Gastrocnemius medialis (tissue), 4 donors: ENCODE measurements at regions not wholly inside any gene's neighbourhood (a gene's known extent, or its start where the extent isn't known, plus 50 kb on each side); places are given as distances from the start of the nearest gene placed in this dataset.

Source experiments
- ATAC-seq, 2 donors: fragments of 150-250 bp; one replicate each; pipeline ENCODE4 v1.9.1; 2016
- DNase-seq, 2 donors: peaks; one replicate each; pipeline ENCODE4 v3.0.0-alpha.2; 2019
- H3K27ac ChIP-seq, 4 donors: fragments of 200-600 bp; sonication (generic); 1 replicate in 1 of 4; 2 replicates in 3 of 4; pipeline ENCODE4 v1.5.1; 2016 to 2018; ENCODE audit warnings: mild to moderate bottlenecking in 2 of 4, moderate library complexity in 1 of 4
- H3K27me3 ChIP-seq, 3 donors: fragments of 200-600 bp; sonication (generic) in 2 of 3; 1 replicate in 1 of 3; 2 replicates in 2 of 3; pipeline versions ENCODE4 v1.5.1 to v1.6.0; 2016 to 2019; ENCODE audit warnings: mild to moderate bottlenecking in 1 of 3, moderate library complexity in 1 of 3
- H3K36me3 ChIP-seq, 2 donors: fragments of 200-600 bp; sonication (generic) in 1 of 2; one replicate each; pipeline ENCODE4 v1.5.1; 2017 to 2018
- H3K4me1 ChIP-seq, 2 donors: fragments of 200-600 bp; sonication (generic) in 1 of 2; one replicate each; pipeline ENCODE4 v1.5.1; 2016 to 2017; ENCODE audit warnings: mild to moderate bottlenecking in 2 of 2
- H3K4me3 ChIP-seq, 4 donors: fragments of 200-600 bp; sonication (generic) in 3 of 4; 1 replicate in 1 of 4; 2 replicates in 3 of 4; pipeline ENCODE4 v1.5.1; 2016 to 2019; ENCODE audit warnings: mild to moderate bottlenecking in 2 of 4
- H3K9me3 ChIP-seq, 3 donors: fragments of 200-600 bp; sonication (generic) in 2 of 3; 1 replicate in 1 of 3; 2 replicates in 2 of 3; pipeline ENCODE4 v1.5.1; 2016 to 2019
- CTCF ChIP-seq, 5 experiments: fragments of 450-650 bp in 3 of 5; fragments of 200-600 bp in 2 of 5; sonication (generic) in 2 of 5; IDR thresholded peaks in 4 of 5; conservative IDR thresholded peaks in 1 of 5; 1 replicate in 4 of 5; 2 replicates in 1 of 5; pipeline ENCODE4 v1.5.1; 2016 to 2019; ENCODE audit warnings: antibody characterized with exemption in 5 of 5, mild to moderate bottlenecking in 3 of 5, moderate library complexity in 3 of 5
- POLR2A ChIP-seq, 2 donors: fragments of 450-650 bp; IDR thresholded peaks; one replicate each; pipeline ENCODE4 v1.6.1; 2017; ENCODE audit warnings: antibody characterized with exemption in 2 of 2, mild to moderate bottlenecking in 2 of 2, moderate library complexity in 2 of 2
- in situ Hi-C, 4 donors: fragments of 200-750 bp; cut with MboI; loops; one replicate each; pipeline versions ENCODE4 v1.15.0 to v1.8.0; 2017; ENCODE audit warnings: low sequenced_read_pairs in 4 of 4
- intact Hi-C: fragments of 100-400 bp; cut with DNase I; formaldehyde crosslinking; loops from one replicate; pipeline ENCODE4 v1.15.1; 2023; ENCODE audit warnings: low total_unique reads

DNA sequence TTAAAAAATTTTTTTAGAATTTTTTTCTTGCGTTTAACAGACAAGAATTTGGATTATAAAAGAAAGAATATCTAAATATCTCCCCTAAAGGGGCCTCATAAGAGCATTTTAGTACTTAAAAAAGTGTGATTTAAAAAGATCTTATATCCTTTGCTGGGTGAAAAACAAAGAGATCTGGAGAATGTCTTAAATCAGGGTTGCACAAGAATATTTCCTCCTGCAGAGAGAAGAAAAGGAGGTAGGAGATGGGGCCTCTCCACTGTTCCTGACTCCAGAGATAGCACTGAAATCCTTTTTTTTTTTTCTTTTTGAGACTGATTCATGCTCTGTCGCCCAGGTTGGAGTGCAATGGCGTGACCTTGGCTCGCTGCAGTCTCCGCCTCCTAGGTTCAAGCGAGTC, 68.5 kb upstream of the OSR1 start:
- intact Hi-C loops (no loop called here), in situ Hi-C loops (no loop called here)
- Histone ChIP-seq H3K27me3 (no peaks in the 10 kb centered on the region), H3K27ac (no peak overlapping the region), H3K36me3 (no peaks in the 10 kb centered on the region), H3K4me1 (no peaks in the 10 kb centered on the region), H3K4me3 (no peak overlapping the region), H3K9me3 (no peaks in the 10 kb centered on the region)
- ATAC-seq (no peak), DNase-seq (no peak)
- TF ChIP-seq CTCF (IDR thresholded peaks at IDR 0.05 in 4 of 5, conservative IDR thresholded peaks at IDR 0.05 in 1 of 5), result no peak
- no peak for TF ChIP-seq POLR2A (IDR thresholded peaks at IDR 0.05)

DNA sequence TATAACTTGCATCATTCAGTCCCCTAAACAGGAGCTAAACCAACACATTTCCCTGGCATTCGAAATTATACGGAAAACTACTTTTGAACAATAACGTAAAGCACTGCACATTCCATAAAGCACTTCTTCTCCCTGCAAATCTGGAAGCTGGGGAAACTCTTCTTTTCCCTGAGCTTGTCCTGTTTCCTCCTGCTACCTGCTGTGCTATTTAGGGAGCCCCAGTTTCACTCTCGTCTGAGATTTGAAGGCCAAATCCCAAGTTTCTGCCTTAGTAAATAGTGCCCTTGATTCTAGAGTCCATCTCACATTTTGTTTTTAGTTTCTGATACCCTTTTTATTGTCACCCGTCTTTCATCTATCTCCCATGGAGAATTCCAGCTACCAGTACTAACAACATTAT, 67.7 kb upstream of the OSR1 start:
- intact Hi-C loops, result no loop called here
- Histone ChIP-seq H3K27ac (no peak overlapping the region), H3K27me3 (no peaks in the 10 kb centered on the region), H3K9me3 (no peaks in the 10 kb centered on the region), H3K4me3 (no peak overlapping the region), H3K4me1 (no peaks in the 10 kb centered on the region), H3K36me3 (no peaks in the 10 kb centered on the region)
- ATAC-seq (no peak), DNase-seq (no peak)
- TF ChIP-seq CTCF (IDR thresholded peaks at IDR 0.05 in 4 of 5, conservative IDR thresholded peaks at IDR 0.05 in 1 of 5) (no peak), POLR2A (IDR thresholded peaks at IDR 0.05) (no peak)
- in situ Hi-C loops, result no loop called here

- intact Hi-C loops (no loop called here), in situ Hi-C loops (no loop called here)
- no peaks in the 10 kb centered on the region for H3K9me3 ChIP-seq
- H3K27me3 ChIP-seq, result no peaks in the 10 kb centered on the region
- peak; percentile 58 to 62 for ATAC-seq
- H3K4me3 ChIP-seq, result no peak overlapping the region
- TF ChIP-seq CTCF (IDR thresholded peaks at IDR 0.05 in 4 of 5, conservative IDR thresholded peaks at IDR 0.05 in 1 of 5), result no peak
- no peak for TF ChIP-seq POLR2A (IDR thresholded peaks at IDR 0.05)
- no peaks in the 10 kb centered on the region for H3K4me1 ChIP-seq
- no peak for DNase-seq
- H3K27ac ChIP-seq, result no peak overlapping the region
- no peaks in the 10 kb centered on the region for H3K36me3 ChIP-seq
Measured at GRCh38 chr2:19425419-19425818, 67.0 kb upstream of the OSR1 start.

- TF ChIP-seq POLR2A (IDR thresholded peaks at IDR 0.05) (no peak), CTCF (IDR thresholded peaks at IDR 0.05 in 4 of 5, conservative IDR thresholded peaks at IDR 0.05 in 1 of 5) (no peak)
- Histone ChIP-seq H3K9me3 (no peaks in the 10 kb centered on the region), H3K27ac (no peak overlapping the region), H3K27me3 (no peaks in the 10 kb centered on the region), H3K36me3 (no peaks in the 10 kb centered on the region), H3K4me1 (no peaks in the 10 kb centered on the region), H3K4me3 (no peak overlapping the region)
- intact Hi-C loops (no loop called here), in situ Hi-C loops (no loop called here)
- no peak for DNase-seq
- no peak for ATAC-seq
Measured at GRCh38 chr2:19419211-19419880, 60.9 kb upstream of the OSR1 start.
